ENCODE measurements at regions not wholly inside any gene's neighbourhood (a gene's known extent, or its start where the extent isn't known, plus 50 kb on each side); places are given as distances from the start of the nearest gene placed in this dataset.

- intact Hi-C loops (cut with micrococcal nuclease; ENCODE audit: unreplicated experiment): no loop called here
- Histone ChIP-seq H3K9me2 (ENCODE audit: insufficient read depth, low read length) (no peaks in the 10 kb centered on the region), H3K79me2 (ENCODE audit: insufficient read depth, low read depth, low read length) (no peaks in the 10 kb centered on the region), H3K9me3 (ENCODE audit: low read length) (no peaks in the 10 kb centered on the region), H3K4me1 (ENCODE audit: insufficient read depth, low read length, poor library complexity, severe bottlenecking) (no peaks in the 10 kb centered on the region), H3K4me3 (ENCODE audit: low read depth, low read length, poor library complexity, severe bottlenecking) (no peak overlapping the region), H3K4me2 (ENCODE audit: low read length) (no peak overlapping the region), H3K36me3 (ENCODE audit: insufficient read depth, low read length) (no peaks in the 10 kb centered on the region), H4K20me1 (ENCODE audit: insufficient read depth, low read length) (no peaks in the 10 kb centered on the region), H2AFZ (ENCODE audit: low read length) (no peak overlapping the region), H3K27ac (ENCODE audit: low read depth, low read length, poor library complexity, severe bottlenecking) (no peak overlapping the region)
- no peak for DNase-seq (ENCODE audit: low spot score)
- no peak for TF ChIP-seq EZH2phosphoT487 (IDR thresholded peaks at IDR 0.05; ENCODE audit: borderline replicate concordance, low read depth, low read length)
- no peak for TF ChIP-seq CTCF (conservative IDR thresholded peaks at IDR 0.05; ENCODE audit: low read length)
- ChIA-PET POLR2A (interaction anchor here (0.6 to 0.7 kb wide), 2 partner anchors 11 to 33 kb away, joined by 3 read pairs; no protein-coding TSS in a partner anchor), CTCF (ENCODE audit: unreplicated experiment) (no interaction called here)
- no TSS peak for BruUV-seq (replicated peaks)
Observed at GRCh38 chr12:25903603-25904245, 54.8 kb upstream of the RASSF8 start.

GRCh38 chr12:25904442-25904841 is 54.0 kb upstream of the RASSF8 start:
- no peaks in the 10 kb centered on the region for H4K20me1 ChIP-seq (ENCODE audit: insufficient read depth, low read length)
- TF ChIP-seq CTCF (conservative IDR thresholded peaks at IDR 0.05; ENCODE audit: low read length) (no peak), EZH2phosphoT487 (IDR thresholded peaks at IDR 0.05; ENCODE audit: borderline replicate concordance, low read depth, low read length) (no peak)
- no peak overlapping the region for H2AFZ ChIP-seq (ENCODE audit: low read length)
- H3K9me2 ChIP-seq (ENCODE audit: insufficient read depth, low read length): no peaks in the 10 kb centered on the region
- no peaks in the 10 kb centered on the region for H3K36me3 ChIP-seq (ENCODE audit: insufficient read depth, low read length)
- no peaks in the 10 kb centered on the region for H3K4me1 ChIP-seq (ENCODE audit: insufficient read depth, low read length, poor library complexity, severe bottlenecking)
- no peaks in the 10 kb centered on the region for H3K79me2 ChIP-seq (ENCODE audit: insufficient read depth, low read depth, low read length)
- BruUV-seq (replicated peaks): no TSS peak
- CTCF ChIA-PET (ENCODE audit: unreplicated experiment): no interaction called here
- POLR2A ChIA-PET: no interaction called here
- no peaks in the 10 kb centered on the region for H3K9me3 ChIP-seq (ENCODE audit: low read length)
- DNase-seq (ENCODE audit: low spot score): no peak
- H3K27ac ChIP-seq (ENCODE audit: low read depth, low read length, poor library complexity, severe bottlenecking): no peak overlapping the region
- no peak overlapping the region for H3K4me2 ChIP-seq (ENCODE audit: low read length)
- no peak overlapping the region for H3K4me3 ChIP-seq (ENCODE audit: low read depth, low read length, poor library complexity, severe bottlenecking)
- intact Hi-C loops (cut with micrococcal nuclease; ENCODE audit: unreplicated experiment): no loop called here

- H3K4me3 ChIP-seq (ENCODE audit: low read depth, low read length, poor library complexity, severe bottlenecking): no peak overlapping the region
- TF ChIP-seq CTCF (conservative IDR thresholded peaks at IDR 0.05; ENCODE audit: low read length): no peak
- no peak for TF ChIP-seq EZH2phosphoT487 (IDR thresholded peaks at IDR 0.05; ENCODE audit: borderline replicate concordance, low read depth, low read length)
- intact Hi-C loops (cut with micrococcal nuclease; ENCODE audit: unreplicated experiment): no loop called here
- ChIA-PET POLR2A (interaction anchor here (0.7 to 1.2 kb wide), 3 partner anchors 10 to 353 kb away, joined by 3 to 5 read pairs (median 4); no protein-coding TSS in a partner anchor), CTCF (ENCODE audit: unreplicated experiment) (no interaction called here)
- H3K9me3 ChIP-seq (ENCODE audit: low read length): no peaks in the 10 kb centered on the region
- H3K4me1 ChIP-seq (ENCODE audit: insufficient read depth, low read length, poor library complexity, severe bottlenecking): no peaks in the 10 kb centered on the region
- no peaks in the 10 kb centered on the region for H4K20me1 ChIP-seq (ENCODE audit: insufficient read depth, low read length)
- H3K79me2 ChIP-seq (ENCODE audit: insufficient read depth, low read depth, low read length): no peaks in the 10 kb centered on the region
- H2AFZ ChIP-seq (ENCODE audit: low read length): no peak overlapping the region
- DNase-seq (ENCODE audit: low spot score): no peak
- H3K9me2 ChIP-seq (ENCODE audit: insufficient read depth, low read length): no peaks in the 10 kb centered on the region
- no TSS peak for BruUV-seq (replicated peaks)
- no peak overlapping the region for H3K27ac ChIP-seq (ENCODE audit: low read depth, low read length, poor library complexity, severe bottlenecking)
- H3K4me2 ChIP-seq (ENCODE audit: low read length): no peak overlapping the region
- no peaks in the 10 kb centered on the region for H3K36me3 ChIP-seq (ENCODE audit: insufficient read depth, low read length)
Observed at GRCh38 chr12:25906651-25907340, 51.7 kb upstream of the RASSF8 start.
